Pulmonary artery endothelial cell (primary cell): ENCODE measurements at regions not wholly inside any gene's neighbourhood (a gene's known extent, or its start where the extent isn't known, plus 50 kb on each side); places are given as distances from the start of the nearest gene placed in this dataset.
"Not testable (repeated sequence)": the region's sequence is repeated elsewhere in the genome, so short reads cannot be mapped to it uniquely, and the experiment has no call there.

Experiments
- DNase-seq: peaks from one replicate; pipeline ENCODE4 v3.0.0-alpha.2; 2011; ENCODE audit warnings: low read depth, low spot score

DNA sequence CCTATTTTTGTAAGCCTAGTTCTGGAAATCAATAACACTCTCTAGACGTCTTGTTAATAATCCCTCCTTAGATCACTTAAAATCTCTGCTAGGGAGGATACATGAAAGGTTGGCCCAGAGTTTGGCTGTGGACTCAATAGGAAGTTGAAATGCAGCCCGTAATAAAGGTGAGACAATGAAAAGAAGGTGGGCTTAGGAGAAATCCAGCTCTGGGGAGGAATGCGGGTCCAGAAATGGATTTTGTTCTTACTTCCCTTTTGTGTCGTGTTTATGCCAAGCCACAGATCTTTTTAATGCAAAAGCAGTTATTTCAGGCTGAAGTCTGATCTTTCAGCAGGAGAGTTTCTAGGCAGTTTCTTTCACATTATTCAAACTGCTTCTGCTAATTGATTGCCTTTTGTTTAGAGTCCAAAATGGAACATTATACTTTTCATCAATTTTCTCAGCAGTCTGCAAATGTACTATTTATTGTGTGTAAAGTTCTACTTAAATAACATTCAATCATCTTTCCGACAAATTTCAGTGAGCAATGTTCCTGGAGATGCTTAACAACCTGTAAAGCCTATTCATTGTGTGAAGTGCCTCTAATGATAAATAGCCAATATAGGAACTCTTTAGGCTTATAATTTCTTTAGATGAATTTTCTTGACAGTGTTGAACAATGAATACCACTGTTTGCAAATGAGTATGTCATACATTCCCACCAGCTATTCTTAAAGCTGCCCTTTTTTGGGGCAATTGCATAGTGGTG is 252.9 kb upstream of the KRR1 start:
- DNase-seq = no peak

DNA sequence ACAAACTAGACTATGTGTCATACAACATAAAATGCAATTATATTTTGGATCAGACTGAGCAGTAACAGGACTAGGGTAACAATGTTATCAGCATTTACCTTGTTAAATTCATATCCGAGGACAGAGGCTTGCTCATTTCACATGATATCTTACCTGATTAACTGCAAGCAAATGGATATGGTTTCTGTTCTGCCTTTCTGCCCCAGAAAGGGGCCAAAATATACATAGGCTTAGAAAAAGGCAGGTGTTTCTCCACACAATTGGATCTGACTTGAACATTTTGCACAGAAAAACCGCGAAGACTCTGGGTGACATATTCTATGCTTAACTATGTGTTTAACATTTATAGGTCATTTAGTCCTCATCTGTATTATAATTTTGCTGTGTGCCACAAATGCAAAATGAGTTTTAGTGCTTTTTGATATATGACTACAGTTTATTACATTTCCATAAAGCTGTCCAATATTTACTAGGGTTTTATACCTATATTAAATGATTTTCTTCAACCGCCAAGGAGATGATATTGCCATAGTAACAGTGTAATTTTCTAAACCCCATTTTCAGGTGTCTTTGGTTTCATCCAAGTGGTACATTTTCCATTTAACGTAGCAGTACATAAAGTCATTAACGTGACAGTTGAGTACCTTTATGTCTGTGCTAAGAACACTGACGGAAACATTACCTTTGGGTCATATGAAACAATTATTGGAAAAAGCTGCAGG is 249.3 kb upstream of the KRR1 start:
- no peak for DNase-seq

DNA sequence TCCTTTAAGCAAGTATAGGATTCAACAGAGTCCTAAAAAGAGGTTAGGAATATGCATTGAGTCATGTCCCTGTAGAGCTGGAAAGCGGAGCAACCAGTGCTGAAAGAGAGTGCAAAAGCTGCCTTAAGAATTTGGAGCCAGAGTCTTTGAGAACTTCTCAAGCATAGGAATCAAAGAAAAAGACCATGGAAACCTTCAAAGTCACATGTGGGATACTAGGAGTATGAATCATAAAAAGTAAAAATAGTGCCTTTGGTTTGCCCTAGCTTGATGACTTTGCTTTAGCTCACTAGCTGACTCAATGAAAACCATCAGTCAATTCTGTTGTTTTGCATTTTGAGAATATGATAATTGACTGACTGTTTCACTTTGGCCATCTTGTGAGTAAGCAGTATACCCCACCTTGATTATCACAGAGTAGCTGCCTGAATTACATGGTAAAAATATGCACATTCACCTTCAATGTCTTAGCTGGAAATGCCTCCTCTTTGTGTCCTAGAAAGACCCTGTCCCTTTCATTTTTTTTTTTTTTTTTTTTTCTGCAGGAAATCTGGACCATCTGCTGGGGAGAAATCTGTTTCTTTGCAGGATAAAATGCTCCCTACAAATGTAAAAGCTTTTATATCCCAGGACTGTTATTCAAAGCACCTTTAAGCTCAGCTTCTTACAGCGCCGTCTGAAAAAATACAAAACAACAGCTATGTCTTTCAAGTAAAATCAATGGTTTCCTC is 248.6 kb upstream of the KRR1 start:
- no peak for DNase-seq

DNA sequence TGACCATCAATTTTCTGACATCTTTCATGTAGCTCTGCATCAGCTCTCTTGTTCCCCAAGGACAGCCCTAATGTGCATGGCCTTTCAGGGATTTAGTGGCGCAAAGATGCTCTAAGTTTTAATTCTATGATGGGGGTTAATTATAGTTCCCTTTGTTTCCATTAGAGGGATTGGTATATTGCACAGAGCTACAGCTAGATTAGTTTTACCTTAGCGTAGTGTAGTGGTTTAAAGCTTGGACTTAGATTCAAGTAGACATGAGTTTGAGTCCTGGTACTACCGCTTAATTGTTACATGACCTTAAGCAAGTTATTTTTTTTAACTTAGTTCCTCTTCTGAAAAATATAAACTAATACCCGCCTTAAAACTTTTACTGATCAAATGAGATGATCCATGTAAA is 247.8 kb upstream of the KRR1 start:
- no peak for DNase-seq

DNA sequence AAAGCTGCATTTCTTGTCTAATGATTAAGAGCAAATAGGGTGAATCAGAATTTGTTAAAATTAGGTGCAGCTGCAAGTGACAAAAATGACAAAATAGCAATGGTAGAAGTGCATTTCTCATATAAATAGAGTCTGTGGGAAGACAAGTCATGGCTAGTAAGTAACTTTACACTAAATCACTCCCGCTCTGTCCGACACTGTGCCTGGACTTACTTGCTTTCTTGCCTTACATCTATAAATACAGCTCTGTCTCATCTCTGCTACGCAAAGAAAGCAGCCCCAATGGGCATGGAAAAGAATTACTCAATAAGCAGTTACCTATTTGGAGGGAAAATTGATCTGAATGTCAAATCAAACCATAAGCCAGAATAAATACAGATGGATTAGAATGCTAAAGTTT is 245.4 kb upstream of the KRR1 start:
- DNase-seq = no peak

DNA sequence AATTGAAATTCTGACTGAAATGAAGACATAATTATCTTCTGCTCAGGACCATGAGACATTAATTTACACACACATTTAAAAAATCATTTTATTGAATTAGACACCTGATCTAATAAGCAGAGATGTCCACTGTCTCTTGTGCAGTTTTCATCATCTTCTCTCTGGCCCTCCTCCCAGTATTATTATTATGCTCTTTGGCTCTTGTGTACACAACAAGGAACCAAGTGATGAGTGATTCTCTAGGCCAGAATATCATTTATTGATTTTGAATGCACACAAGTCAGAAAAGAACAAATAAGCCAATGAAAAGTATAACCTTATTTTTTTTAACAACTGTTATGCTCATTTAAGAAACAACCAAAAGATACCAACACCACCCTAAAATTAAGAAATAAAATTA is 244.7 kb upstream of the KRR1 start:
- DNase-seq = no peak

DNA sequence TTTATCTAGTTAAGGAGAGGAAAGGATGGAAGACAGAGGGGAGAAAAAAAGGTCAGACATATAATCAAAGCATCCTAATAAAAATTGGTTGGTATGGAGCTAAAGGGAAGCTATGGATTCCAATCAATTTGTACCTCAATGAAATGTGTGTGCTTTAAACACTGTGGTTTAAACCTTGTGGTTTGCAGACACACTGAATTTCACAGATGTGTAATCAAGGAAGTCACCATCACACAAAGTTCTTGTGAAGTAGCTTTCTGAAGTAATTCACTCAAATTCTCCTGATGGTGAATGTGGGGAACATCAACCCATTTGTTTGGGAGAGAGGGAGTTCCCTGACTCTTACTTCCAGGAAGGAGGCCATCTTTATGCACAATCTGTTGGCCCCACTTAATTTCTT is 243.3 kb upstream of the KRR1 start:
- no peak for DNase-seq

DNA sequence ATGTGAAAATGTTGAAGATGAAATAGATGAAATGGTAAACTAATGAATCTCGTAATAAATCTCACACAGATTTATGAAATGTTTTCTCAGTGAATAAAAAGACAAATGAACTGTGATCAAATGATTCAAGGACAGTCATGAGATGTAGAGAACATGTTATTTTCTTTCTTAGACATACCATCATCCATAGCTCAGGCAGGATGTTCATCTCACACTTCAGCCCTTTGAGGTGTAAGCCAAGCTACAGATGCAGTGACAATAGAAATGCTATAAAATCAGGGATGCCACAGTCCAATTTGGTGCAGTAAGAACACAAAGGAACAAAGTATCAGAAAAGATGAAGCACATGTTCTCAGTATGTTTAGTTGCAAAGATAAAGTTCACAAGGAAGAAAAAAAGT is 242.7 kb upstream of the KRR1 start:
- no peak for DNase-seq

DNA sequence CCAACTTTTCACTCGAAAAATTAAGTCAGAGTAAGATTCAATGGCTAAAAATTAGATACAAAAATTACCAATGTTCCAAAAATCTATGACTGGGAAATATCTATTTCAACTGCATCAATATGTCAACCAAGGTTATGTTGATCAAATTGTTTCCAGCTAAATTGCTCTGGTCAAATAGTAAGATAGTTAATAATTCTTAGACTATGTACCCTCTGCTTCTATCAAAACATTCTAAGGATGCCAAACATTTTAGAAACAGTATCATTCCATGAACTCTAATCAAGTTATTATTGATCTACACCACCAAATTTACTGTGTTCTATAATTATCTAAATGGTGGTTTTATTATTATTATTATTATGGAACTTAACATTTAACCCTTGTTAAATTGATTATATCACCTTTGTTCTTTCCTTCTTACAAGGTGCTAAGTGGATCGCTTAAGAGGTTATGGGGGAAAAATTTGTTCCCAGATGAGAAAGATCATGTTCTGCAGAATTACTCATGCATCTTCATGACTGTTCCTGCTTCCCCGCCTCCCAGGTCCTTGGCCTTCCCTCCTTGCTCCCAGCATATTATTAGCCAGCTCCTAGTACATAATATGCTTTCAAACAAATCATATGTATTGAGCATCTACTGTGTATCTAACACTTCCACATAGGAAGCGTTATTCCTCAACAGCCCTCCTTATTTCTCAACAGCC is 240.5 kb upstream of the KRR1 start:
- no peak for DNase-seq

DNA sequence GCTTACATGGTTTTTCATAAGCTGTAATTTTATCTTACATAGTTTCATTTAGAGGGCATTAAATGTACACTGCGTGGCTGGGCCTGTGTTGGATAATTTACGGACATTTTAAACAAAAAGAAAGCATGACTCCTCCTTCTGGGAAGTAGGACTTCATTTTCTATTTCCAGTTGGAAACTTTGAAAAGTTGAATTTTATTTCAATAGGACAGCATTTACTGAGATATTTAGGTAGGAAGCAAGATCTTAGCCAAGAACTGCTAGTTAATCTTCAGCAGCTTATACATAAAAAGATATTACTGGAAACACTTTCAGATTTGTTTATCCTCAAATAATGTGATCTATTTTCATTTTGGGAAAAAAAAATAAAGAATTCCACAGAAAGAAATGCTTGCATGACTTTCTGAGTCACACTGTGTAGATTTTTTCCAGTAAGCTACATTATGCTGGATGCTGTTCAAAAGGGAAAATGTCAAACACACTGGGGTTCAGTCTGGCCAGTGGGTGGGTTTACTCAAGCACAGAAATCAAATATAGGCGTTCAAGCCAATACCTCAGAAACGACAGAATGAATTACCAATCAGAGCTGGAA is 239.4 kb upstream of the KRR1 start:
- DNase-seq = no peak

DNA sequence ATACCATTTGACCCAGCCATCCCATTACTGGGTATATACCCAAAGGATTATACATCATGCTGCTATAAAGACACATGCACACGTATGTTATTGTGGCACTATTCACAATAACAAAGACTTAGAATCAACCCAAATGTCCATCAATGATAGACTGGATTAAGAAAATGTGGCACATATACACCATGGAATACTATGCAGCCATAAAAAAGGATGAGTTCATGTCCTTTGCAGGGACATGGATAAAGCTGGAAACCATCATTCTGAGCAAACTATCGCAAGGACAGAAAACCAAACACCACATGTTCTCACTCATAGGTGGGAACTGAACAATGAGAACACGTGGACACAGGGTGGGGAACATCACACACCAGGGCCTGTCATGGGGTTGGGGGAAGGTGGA is 237.6 kb upstream of the KRR1 start:
- DNase-seq = not testable (repeated sequence)

DNA sequence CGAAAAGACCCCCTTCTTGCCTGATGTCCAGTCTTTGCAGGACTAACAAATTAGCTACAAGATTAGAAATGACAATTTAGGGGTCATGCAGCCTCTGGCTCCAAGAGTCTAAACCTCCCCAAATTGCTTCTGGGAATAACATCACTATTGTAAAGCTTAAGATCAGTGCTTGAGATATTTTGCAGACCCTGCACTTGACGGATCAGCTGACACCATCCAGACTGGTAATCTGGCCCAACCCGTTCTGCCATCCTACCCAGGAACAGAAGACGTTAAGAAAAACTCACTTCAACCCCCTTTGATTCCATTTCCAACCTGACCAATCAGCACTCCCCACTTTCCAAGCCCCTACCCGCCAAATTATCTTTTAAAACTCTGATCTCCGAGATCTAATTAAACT is 236.7 kb upstream of the KRR1 start:
- no peak for DNase-seq

DNA sequence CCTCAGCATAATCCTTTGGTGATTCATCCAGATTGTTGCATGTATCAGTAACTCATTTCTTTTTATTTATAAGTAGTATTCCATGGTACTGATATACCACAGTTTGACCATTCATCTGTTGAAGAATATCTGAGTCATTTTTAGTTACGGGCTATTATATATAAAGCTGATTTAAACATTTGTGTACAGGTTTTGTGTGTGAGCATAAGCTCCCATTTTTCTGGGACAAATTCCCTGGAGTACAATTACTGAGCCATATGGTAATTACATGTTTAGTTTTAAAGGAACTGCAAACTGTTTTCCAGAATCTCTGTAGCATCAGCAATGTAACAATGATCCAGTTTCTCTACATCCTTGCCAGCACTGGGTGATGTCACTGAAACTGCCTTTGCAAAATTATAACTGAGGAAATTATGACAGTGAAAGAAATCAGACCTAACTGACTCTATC is 236.2 kb upstream of the KRR1 start:
- DNase-seq = no peak

DNA sequence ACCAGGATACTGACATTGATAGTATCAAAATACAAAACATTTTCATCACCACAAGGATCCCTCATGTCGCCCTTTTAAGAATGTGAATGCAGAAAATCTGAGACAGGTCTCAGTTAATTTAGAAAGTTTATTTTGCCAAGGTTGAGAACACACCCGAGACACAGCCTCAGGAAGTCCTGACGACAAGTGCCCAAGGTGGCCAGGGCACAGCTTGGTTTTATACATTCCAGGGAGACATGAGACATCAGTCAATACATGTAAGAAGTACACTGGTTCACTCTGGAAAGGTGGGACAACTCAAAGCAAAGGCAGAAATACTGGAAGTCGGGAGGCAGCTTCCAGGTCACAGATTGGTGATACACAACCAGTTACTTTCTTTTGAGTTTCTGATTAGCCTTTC is 235.2 kb upstream of the KRR1 start:
- no peak for DNase-seq

DNA sequence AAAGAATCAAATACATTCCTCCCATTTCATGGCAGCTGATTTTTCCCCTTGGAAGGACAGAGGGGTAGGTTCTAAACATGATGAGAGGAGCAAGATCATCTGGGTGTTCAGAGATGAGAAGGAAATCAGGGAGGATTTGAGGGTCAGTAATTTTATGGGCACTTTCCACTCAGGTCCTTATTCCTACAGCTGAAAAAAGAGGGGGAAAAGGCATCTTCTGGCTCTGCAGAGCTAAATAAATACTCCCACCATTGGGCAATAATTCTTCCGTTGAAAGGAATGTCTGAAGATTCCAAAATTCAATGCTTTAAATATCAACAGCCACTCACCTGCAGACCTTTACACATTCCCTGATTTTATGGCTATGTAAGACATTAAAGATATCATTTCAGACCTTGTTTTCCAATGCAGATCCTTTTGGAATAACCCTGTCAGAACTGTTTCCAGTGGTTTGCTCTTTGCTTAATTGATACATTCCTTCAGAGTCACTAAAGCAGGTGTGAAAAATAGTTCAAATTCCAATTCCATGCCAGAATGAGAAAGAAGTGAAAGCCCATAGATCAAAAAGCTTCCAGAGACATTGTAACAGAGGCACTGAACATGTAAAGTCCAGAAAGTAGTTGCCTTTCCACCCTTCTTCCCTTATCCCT is 233.3 kb upstream of the KRR1 start:
- DNase-seq = no peak

DNA sequence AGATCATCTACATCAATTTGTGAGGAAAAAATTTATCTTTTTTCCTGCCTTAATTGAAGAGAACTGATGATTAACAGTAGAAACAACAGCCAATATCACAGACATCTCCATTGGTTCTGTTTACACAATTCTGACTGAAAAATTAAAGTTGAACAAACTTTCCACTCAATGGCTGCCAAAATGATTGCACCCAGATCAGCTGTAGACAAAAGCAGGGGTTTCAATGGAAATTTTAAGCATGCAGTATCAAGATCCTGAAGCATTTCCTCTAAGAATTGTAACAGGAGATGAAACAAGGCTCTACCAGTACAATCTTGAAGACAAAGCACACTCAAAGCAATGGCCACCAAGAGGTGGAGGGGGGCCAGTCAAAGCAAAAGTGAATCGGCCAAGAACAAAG is 231.6 kb upstream of the KRR1 start:
- no peak for DNase-seq

DNA sequence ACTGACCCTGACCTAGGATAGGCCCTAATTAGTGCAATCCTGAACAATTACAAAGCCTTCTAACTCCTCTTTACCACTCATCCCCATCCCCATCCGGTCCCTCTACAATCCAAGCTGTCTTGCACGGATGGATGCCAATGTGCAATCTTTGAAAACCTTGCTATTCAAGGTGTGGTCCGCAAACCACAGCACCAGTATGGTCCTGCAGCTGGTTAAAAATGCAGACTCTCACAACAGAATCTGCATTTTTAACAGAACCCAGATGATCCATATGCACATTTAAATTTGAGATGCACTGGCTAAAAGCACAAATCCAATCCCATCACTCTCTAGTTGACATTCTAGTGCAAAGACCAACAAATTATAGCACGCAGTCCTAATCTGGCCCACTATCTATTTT is 230.6 kb upstream of the KRR1 start:
- no peak for DNase-seq

DNA sequence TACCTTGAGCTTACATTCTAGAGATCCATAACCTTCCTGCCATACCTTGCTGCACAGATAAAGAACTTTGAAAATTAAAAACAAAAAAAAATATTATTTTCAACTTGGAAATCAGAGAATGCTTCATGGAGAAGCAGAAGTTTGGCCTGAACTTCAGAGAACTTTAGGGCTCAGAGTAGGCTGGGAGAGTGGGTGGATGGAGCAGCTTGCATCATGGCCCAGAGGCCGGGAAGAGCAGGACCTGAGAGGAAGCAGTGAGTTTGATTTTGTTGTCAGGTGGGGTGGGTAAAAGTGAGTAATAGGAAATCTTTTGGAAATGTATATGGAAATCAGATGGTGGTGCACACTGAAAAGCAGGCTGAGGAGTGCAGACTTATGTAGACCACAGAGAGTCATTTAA is 228.5 kb upstream of the KRR1 start:
- DNase-seq = no peak

DNA sequence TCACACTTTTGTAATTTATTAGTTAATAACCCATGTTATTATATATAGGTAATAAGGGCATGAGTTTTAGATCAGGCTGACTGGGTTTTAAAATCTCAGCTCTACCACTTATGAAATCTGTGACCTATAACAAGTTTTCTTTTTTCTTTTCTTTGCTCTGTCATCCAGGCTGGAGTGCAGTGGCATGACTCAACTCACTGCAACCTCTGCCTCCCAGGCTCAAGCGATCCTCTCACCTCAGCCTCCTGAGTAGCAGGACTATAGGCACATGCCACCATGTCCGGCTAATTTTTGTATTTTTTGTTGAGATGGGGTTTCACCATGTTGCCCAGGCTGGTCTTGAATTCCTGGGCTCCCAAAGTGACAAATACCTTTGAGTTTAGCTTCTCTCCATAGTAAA is 227.7 kb upstream of the KRR1 start:
- not testable (repeated sequence) for DNase-seq

DNA sequence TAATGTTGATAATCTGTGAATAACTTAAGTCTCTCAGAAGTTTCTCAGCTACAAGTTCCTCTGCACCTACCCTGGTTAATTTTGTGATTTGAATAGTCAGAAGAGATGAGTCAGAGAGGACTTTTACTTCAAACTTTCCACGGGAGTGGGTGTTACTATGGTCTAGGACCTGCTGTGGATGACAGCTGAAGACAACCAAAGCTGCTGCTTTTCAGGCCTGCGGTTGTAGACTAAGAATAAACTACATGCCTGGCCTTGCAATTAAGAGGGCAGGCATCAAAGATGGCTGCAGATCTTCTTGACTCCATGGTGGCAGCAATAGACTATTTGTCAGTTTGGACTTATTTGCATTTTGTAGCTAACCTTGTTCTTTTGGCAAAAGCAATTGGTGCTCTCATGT is 227.1 kb upstream of the KRR1 start:
- DNase-seq = no peak

DNA sequence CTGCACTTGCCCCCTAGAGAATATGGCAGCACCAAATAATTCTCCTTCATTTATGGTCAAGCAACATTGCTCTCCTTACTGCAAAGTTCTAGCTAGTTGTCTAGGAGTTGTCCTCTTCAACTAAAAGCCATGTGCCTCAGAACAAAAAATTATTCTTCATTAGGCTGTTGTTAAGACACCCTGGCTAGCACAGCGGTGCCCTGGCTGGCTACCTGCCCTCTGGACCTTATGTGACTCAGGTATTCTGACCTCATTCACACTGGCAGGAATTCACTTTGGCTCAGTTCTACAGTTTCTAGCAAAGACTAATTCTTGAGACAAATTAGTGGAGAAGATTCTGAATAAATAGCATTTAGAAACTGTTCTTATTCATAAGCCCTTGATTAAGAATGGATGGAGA is 224.4 kb upstream of the KRR1 start:
- DNase-seq = no peak
